ENCODE measurements at regions not wholly inside any gene's neighbourhood (a gene's known extent, or its start where the extent isn't known, plus 50 kb on each side); places are given as distances from the start of the nearest gene placed in this dataset.

DNA sequence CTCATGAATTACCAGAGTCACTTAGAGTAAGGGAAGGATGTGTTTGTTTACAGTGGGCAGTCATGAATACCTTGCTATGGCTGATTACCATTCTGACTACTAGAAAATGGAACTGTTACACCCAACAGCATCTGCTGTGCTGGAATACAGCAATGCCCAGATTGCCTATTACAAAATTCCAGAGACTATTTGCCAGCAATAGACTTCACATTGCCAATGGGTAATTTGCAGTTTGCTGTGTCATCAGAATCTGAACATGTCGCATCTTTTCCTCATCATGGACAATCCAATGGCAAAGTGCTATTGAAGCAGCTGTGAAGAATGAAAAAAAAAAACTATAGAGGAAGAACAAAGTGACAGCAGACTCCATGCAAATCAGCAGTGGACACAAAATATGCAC lies 356.6 kb downstream of the CXXC4 start:
- H3K4me1 ChIP-seq (ENCODE audit: insufficient read depth, insufficient read length) = no peaks in the 10 kb centered on the region
- no peaks in the 10 kb centered on the region for H3K27me3 ChIP-seq (ENCODE audit: insufficient read depth, insufficient read length)
- H3K9ac ChIP-seq (ENCODE audit: insufficient read length, low read depth) = no peak overlapping the region
- H3K9me3 ChIP-seq (ENCODE audit: insufficient read depth, low read length) = no peaks in the 10 kb centered on the region
- DNase-seq (ENCODE audit: low read depth, low spot score) = no peak
- no peak overlapping the region for H3K4me3 ChIP-seq (ENCODE audit: insufficient read length, low read depth)
- TF ChIP-seq YY1 (IDR thresholded peaks at IDR 0.05; ENCODE audit: insufficient read depth, insufficient read length) (no peak), SUZ12 (IDR thresholded peaks at IDR 0.05; ENCODE audit: extremely low read depth, insufficient read depth, insufficient read length) (no peak), ZNF274 (IDR thresholded peaks at IDR 0.05; ENCODE audit: low read depth, low read length) (no peak)
- no peaks in the 10 kb centered on the region for H3K36me3 ChIP-seq (ENCODE audit: insufficient read depth, insufficient read length, low read length)

DNA sequence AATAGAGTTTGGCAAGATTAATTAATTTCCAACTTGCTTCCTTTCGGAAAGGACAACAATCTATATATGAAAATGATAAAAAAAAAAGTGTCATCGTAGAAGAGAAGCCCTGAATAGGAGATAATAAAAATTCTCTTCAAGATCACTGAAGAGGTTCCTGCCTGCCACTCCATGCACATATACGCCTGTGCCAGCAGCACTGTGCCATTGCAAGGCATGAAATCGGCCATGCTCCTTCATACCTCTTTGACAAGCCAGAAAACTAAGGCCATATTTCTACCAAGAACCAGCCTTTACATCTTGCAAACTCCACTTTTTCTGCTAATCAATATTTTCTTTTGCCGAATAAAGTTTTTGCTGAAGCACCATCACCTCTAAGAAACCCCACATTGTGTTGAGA lies 365.5 kb downstream of the CXXC4 start:
- no peaks in the 10 kb centered on the region for H3K36me3 ChIP-seq (ENCODE audit: insufficient read depth, insufficient read length, low read length)
- H3K27me3 ChIP-seq (ENCODE audit: insufficient read depth, insufficient read length) = no peaks in the 10 kb centered on the region
- no peaks in the 10 kb centered on the region for H3K4me1 ChIP-seq (ENCODE audit: insufficient read depth, insufficient read length)
- no peak for TF ChIP-seq YY1 (IDR thresholded peaks at IDR 0.05; ENCODE audit: insufficient read depth, insufficient read length)
- TF ChIP-seq ZNF274 (IDR thresholded peaks at IDR 0.05; ENCODE audit: low read depth, low read length) = no peak
- TF ChIP-seq SUZ12 (IDR thresholded peaks at IDR 0.05; ENCODE audit: extremely low read depth, insufficient read depth, insufficient read length) = no peak
- no peak overlapping the region for H3K9ac ChIP-seq (ENCODE audit: insufficient read length, low read depth)
- no peak overlapping the region for H3K4me3 ChIP-seq (ENCODE audit: insufficient read length, low read depth)
- no peaks in the 10 kb centered on the region for H3K9me3 ChIP-seq (ENCODE audit: insufficient read depth, low read length)
- DNase-seq (ENCODE audit: low read depth, low spot score) = no peak

DNA sequence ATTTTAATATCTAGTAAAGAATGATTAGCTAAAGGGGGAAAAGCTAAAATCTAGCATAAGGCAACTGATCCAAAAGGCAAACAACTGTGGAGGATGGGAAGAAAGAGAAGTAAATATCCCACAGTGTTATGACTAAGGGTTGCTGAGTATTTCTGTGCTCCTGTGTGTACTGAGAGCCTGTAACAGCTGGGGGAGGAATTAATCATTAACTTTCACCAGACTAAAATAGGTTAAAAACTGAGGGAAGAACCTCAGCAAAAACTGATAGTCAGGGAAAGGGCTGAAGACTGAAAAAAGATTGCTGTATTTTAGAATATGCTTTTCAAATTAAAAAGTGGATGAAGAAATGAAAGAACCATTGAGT lies 365.9 kb downstream of the CXXC4 start:
- Histone ChIP-seq H3K27me3 (ENCODE audit: insufficient read depth, insufficient read length) (no peaks in the 10 kb centered on the region), H3K4me3 (ENCODE audit: insufficient read length, low read depth) (no peak overlapping the region), H3K4me1 (ENCODE audit: insufficient read depth, insufficient read length) (no peaks in the 10 kb centered on the region), H3K36me3 (ENCODE audit: insufficient read depth, insufficient read length, low read length) (no peaks in the 10 kb centered on the region), H3K9me3 (ENCODE audit: insufficient read depth, low read length) (no peaks in the 10 kb centered on the region), H3K9ac (ENCODE audit: insufficient read length, low read depth) (no peak overlapping the region)
- no peak for DNase-seq (ENCODE audit: low read depth, low spot score)
- no peak for TF ChIP-seq SUZ12 (IDR thresholded peaks at IDR 0.05; ENCODE audit: extremely low read depth, insufficient read depth, insufficient read length)
- TF ChIP-seq ZNF274 (IDR thresholded peaks at IDR 0.05; ENCODE audit: low read depth, low read length) = no peak
- no peak for TF ChIP-seq YY1 (IDR thresholded peaks at IDR 0.05; ENCODE audit: insufficient read depth, insufficient read length)

DNA sequence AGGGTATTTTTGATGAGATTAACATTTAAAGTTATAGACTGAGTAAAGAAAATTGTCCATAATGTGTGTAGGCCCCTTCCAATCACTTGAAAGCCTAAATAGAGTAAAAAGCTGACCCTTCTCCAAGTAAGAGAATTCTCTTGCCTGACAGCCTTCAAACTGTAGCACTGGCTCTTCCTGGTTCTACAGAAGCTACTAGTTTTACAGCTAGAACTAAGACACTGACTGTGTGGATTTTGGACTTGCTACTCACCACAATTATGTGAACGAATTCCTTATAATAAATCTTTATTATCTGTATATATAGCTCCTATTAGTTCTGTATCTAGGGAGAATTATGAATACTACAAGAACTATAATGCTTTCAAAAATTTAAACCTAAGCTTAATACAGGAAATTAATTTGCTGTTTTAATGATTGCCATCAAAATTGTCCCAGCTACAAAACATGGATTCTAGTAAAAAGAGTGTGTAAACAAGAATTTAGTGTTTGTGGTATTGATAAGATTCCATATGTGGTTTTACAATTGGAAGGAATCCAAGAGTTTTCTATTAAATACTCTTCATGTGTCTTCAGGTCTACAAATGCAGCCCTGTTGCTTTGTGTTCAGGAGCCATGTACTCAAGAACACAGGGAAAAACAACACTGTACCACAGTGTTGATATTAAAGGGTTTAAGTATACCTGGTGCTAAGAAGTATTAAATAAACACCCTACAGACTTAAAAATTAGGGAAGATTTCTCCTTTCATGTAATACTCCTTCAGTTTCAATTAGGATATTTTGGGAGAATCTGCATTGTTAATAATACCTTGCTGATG lies 366.5 kb downstream of the CXXC4 start:
- no peaks in the 10 kb centered on the region for H3K36me3 ChIP-seq (ENCODE audit: insufficient read depth, insufficient read length, low read length)
- DNase-seq (ENCODE audit: low read depth, low spot score) = no peak
- TF ChIP-seq YY1 (IDR thresholded peaks at IDR 0.05; ENCODE audit: insufficient read depth, insufficient read length) (no peak), SUZ12 (IDR thresholded peaks at IDR 0.05; ENCODE audit: extremely low read depth, insufficient read depth, insufficient read length) (no peak), ZNF274 (IDR thresholded peaks at IDR 0.05; ENCODE audit: low read depth, low read length) (no peak)
- no peak overlapping the region for H3K9ac ChIP-seq (ENCODE audit: insufficient read length, low read depth)
- no peaks in the 10 kb centered on the region for H3K27me3 ChIP-seq (ENCODE audit: insufficient read depth, insufficient read length)
- no peaks in the 10 kb centered on the region for H3K9me3 ChIP-seq (ENCODE audit: insufficient read depth, low read length)
- no peak overlapping the region for H3K4me3 ChIP-seq (ENCODE audit: insufficient read length, low read depth)
- H3K4me1 ChIP-seq (ENCODE audit: insufficient read depth, insufficient read length) = no peaks in the 10 kb centered on the region

DNA sequence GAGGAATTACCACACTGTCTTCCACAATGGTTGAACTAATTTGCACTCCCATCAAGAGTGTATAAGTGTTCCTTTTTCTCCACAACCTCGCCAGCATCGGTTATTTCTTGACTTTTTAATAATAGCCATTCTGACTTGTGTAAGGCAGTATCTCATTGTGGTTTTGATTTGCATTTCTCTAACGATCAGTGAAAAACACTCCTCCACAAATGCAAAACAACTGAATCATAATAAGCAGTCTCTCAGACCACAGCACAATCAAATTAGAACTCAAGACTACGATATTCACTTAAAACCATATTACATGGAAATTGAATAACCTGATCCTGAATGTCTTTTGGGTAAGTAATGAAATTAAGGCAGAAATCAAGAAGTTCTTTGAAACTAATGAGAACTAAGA lies 371.7 kb downstream of the CXXC4 start:
- Histone ChIP-seq H3K27me3 (ENCODE audit: insufficient read depth, insufficient read length) (no peaks in the 10 kb centered on the region), H3K36me3 (ENCODE audit: insufficient read depth, insufficient read length, low read length) (no peaks in the 10 kb centered on the region), H3K9me3 (ENCODE audit: insufficient read depth, low read length) (no peaks in the 10 kb centered on the region), H3K4me3 (ENCODE audit: insufficient read length, low read depth) (no peak overlapping the region), H3K9ac (ENCODE audit: insufficient read length, low read depth) (no peak overlapping the region), H3K4me1 (ENCODE audit: insufficient read depth, insufficient read length) (no peaks in the 10 kb centered on the region)
- DNase-seq (ENCODE audit: low read depth, low spot score) = no peak
- TF ChIP-seq SUZ12 (IDR thresholded peaks at IDR 0.05; ENCODE audit: extremely low read depth, insufficient read depth, insufficient read length) (no peak), YY1 (IDR thresholded peaks at IDR 0.05; ENCODE audit: insufficient read depth, insufficient read length) (no peak)

DNA sequence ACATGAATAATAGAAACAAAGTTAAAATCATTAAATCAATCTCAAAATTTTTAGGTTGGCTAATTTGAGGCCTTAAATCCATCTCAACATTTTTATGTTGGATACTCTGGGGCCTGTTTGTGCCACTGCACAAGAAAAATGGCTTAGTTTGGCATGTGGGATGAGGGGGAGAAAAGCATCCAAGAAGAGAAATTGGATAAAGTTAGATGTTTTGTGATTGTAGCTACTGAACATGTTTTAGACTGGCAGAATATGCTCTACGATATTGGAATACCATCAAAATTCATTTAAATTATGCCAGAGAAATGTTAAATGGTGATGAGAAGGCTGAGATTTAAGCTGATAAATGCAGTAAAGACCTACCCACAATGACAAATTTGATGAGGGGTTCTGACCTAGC lies 376.9 kb downstream of the CXXC4 start:
- H3K27me3 ChIP-seq (ENCODE audit: insufficient read depth, insufficient read length) = no peaks in the 10 kb centered on the region
- peaks cover 8% of the 10 kb centered on the region; the same call in 1 of the 2 replicates for H3K9me3 ChIP-seq (ENCODE audit: insufficient read depth, low read length)
- no peak for DNase-seq (ENCODE audit: low read depth, low spot score)
- no peak overlapping the region for H3K4me3 ChIP-seq (ENCODE audit: insufficient read length, low read depth)
- H3K4me1 ChIP-seq (ENCODE audit: insufficient read depth, insufficient read length) = no peaks in the 10 kb centered on the region
- no peak for TF ChIP-seq SUZ12 (IDR thresholded peaks at IDR 0.05; ENCODE audit: extremely low read depth, insufficient read depth, insufficient read length)
- H3K36me3 ChIP-seq (ENCODE audit: insufficient read depth, insufficient read length, low read length) = no peaks in the 10 kb centered on the region
- no peak overlapping the region for H3K9ac ChIP-seq (ENCODE audit: insufficient read length, low read depth)

DNA sequence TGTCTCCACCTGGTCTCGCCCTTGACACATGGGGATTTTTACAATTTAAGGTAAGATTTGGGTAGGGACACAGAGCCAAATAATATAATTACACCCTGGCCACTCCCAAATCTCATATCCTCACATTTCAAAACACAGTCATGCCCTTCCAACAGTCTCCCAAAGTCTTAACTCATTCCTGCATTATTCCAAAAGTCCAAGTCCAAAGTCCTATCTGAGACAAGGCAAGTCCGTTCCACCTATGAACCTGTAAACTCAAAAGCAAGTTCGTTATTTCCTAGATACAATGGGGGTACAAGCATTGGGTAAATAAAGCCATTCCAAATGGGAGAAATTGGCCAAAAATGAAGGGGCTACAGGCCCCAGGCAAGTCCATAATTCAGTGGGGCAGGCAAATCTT lies 380.8 kb downstream of the CXXC4 start:
- TF ChIP-seq ZNF274 (IDR thresholded peaks at IDR 0.05; ENCODE audit: low read depth, low read length) = no peak
- no peak for TF ChIP-seq SUZ12 (IDR thresholded peaks at IDR 0.05; ENCODE audit: extremely low read depth, insufficient read depth, insufficient read length)
- no peak for TF ChIP-seq YY1 (IDR thresholded peaks at IDR 0.05; ENCODE audit: insufficient read depth, insufficient read length)
- Histone ChIP-seq H3K36me3 (ENCODE audit: insufficient read depth, insufficient read length, low read length) (no peaks in the 10 kb centered on the region), H3K4me1 (ENCODE audit: insufficient read depth, insufficient read length) (no peaks in the 10 kb centered on the region), H3K9ac (ENCODE audit: insufficient read length, low read depth) (no peak overlapping the region), H3K9me3 (ENCODE audit: insufficient read depth, low read length) (peaks cover 8% of the 10 kb centered on the region; the same call in 1 of the 2 replicates), H3K27me3 (ENCODE audit: insufficient read depth, insufficient read length) (no peaks in the 10 kb centered on the region), H3K4me3 (ENCODE audit: insufficient read length, low read depth) (no peak overlapping the region)
- no peak for DNase-seq (ENCODE audit: low read depth, low spot score)

Data from NT2/D1 (cell line).